CD14-positive monocyte (primary cell): ENCODE measurements at regions not wholly inside any gene's neighbourhood (a gene's known extent, or its start where the extent isn't known, plus 50 kb on each side); places are given as distances from the start of the nearest gene placed in this dataset.

Experiments used
- DNase-seq, 3 donors: peaks; one replicate each; pipeline ENCODE4 v3.0.0-alpha.2; 2011 to 2022
- H2AFZ ChIP-seq: 2 replicates; pipeline ENCODE4 v1.6.0; 2012; ENCODE audit warnings: mild to moderate bottlenecking, low read depth, low read length, inconsistent platforms; ENCODE audit not compliant: insufficient read depth, poor library complexity, severe bottlenecking
- H3K27ac ChIP-seq, 2 donors: 1 replicate in 1 of 2; 2 replicates in 1 of 2; pipeline ENCODE4 v1.5.1; 2012 to 2013; ENCODE audit warnings: low read length in 2 of 2, control low read depth in 1 of 2, inconsistent platforms in 1 of 2, low read depth in 1 of 2, mild to moderate bottlenecking in 1 of 2
- H3K27me3 ChIP-seq, 2 donors: one replicate each; pipeline versions ENCODE4 v1.6.0 to v1.6.1; 2011 to 2013; ENCODE audit warnings: low read length in 2 of 2; ENCODE audit not compliant: control insufficient read depth in 2 of 2, insufficient read depth in 2 of 2
- H3K36me3 ChIP-seq, 2 donors: replicated peaks in 1 of 2; 1 replicate in 1 of 2; 2 replicates in 1 of 2; pipeline versions ENCODE4 v1.5.1 to v1.6.1; 2012 to 2013; ENCODE audit warnings: low read length in 2 of 2, control low read depth in 1 of 2, inconsistent platforms in 1 of 2, mild to moderate bottlenecking in 1 of 2; ENCODE audit not compliant: insufficient read depth in 2 of 2, control insufficient read depth in 1 of 2
- H3K4me1 ChIP-seq, 2 donors: 1 replicate in 1 of 2; 2 replicates in 1 of 2; pipeline versions ENCODE4 v1.5.1 to v1.6.1; 2012 to 2013; ENCODE audit warnings: low read length in 2 of 2, control low read depth in 1 of 2, inconsistent platforms in 1 of 2, mild to moderate bottlenecking in 1 of 2, moderate library complexity in 1 of 2; ENCODE audit not compliant: insufficient read depth in 2 of 2, control insufficient read depth in 1 of 2
- H3K4me2 ChIP-seq: replicated peaks from 2 replicates; pipeline ENCODE3; 2012; ENCODE audit warnings: low read length, moderate library complexity, mild to moderate bottlenecking; ENCODE audit not compliant: poor library complexity, severe bottlenecking; ENCODE audit errors: extremely low read depth
- H3K4me3 ChIP-seq, 3 experiments: fragments of 200-600 bp in 1 of 3; sonication (generic) in 1 of 3; replicated peaks in 1 of 3; 1 replicate in 2 of 3; 2 replicates in 1 of 3; pipeline ENCODE4 v1.5.1; 2011 to 2013; ENCODE audit warnings: low read length in 3 of 3, mild to moderate bottlenecking in 3 of 3, control low read depth in 2 of 3, low read depth in 2 of 3, inconsistent platforms in 1 of 3, moderate library complexity in 1 of 3
- H3K79me2 ChIP-seq: 2 replicates; pipeline ENCODE4 v1.6.0; 2012; ENCODE audit warnings: mild to moderate bottlenecking, control low read depth, inconsistent platforms, low read length, moderate library complexity; ENCODE audit not compliant: insufficient read depth
- H3K9ac ChIP-seq: 2 replicates; pipeline ENCODE4 v1.6.0; 2017; ENCODE audit warnings: low read length, mild to moderate bottlenecking; ENCODE audit not compliant: insufficient read depth, poor library complexity, severe bottlenecking
- H3K9me3 ChIP-seq, 2 donors: replicated peaks in 1 of 2; 1 replicate in 1 of 2; 2 replicates in 1 of 2; pipeline versions ENCODE4 v1.5.1 to v1.6.1; 2012 to 2013; ENCODE audit warnings: low read length in 2 of 2, control low read depth in 1 of 2; ENCODE audit not compliant: control insufficient read depth in 1 of 2, insufficient read depth in 1 of 2
- H4K20me1 ChIP-seq: 2 replicates; pipeline ENCODE4 v1.6.0; 2012; ENCODE audit warnings: mild to moderate bottlenecking, low read length, control low read depth, moderate library complexity; ENCODE audit not compliant: insufficient read depth
- H3K27ac Mint-ChIP-seq, 7 donors: one replicate each; pipeline ENCODE4 v1.8.0; 2020; ENCODE audit warnings: mild to moderate bottlenecking in 7 of 7, mixed read lengths in 7 of 7, moderate library complexity in 6 of 7, inconsistent platforms in 2 of 7
- H3K27me3 Mint-ChIP-seq, 3 donors: one replicate each; pipeline ENCODE4 v1.8.0; 2021 to 2022; ENCODE audit warnings: low read depth in 3 of 3, mild to moderate bottlenecking in 3 of 3, mixed read lengths in 3 of 3, moderate library complexity in 3 of 3, inconsistent platforms in 1 of 3
- H3K36me3 Mint-ChIP-seq, 2 donors: one replicate each; pipeline ENCODE4 v1.8.0; 2020; ENCODE audit warnings: mixed read lengths in 2 of 2, inconsistent platforms in 1 of 2, mild to moderate bottlenecking in 1 of 2
- H3K4me1 Mint-ChIP-seq: one replicate; pipeline ENCODE4 v1.8.0; 2020; ENCODE audit warnings: mild to moderate bottlenecking, mixed read lengths
- H3K4me3 Mint-ChIP-seq, 2 donors: one replicate each; pipeline ENCODE4 v1.8.0; 2020; ENCODE audit warnings: mild to moderate bottlenecking in 2 of 2, mixed read lengths in 2 of 2, moderate library complexity in 1 of 2
- H3K9me3 Mint-ChIP-seq, 7 donors: one replicate each; pipeline ENCODE4 v1.8.0; 2020 to 2022; ENCODE audit warnings: mixed read lengths in 7 of 7, mild to moderate bottlenecking in 6 of 7, moderate library complexity in 6 of 7, inconsistent platforms in 2 of 7
- CTCF ChIP-seq: fragments of 200-600 bp; IDR thresholded peaks from one replicate; pipeline ENCODE4 v1.8.0; 2022; ENCODE audit warnings: antibody characterized with exemption, mild to moderate bottlenecking
- WGBS: methylation state at CpG from one replicate; pipeline ENCODE4 v1.1.5; 2013; ENCODE audit warnings: missing lambda C conversion rate; ENCODE audit not compliant: insufficient coverage; 5-methylcytosine and 5-hydroxymethylcytosine counted together
- intact Hi-C, 2 donors: fragments of 100-400 bp; cut with micrococcal nuclease; formaldehyde crosslinking; loops; one replicate each; pipeline versions ENCODE4 v1.15.0 to v1.15.1; 2023

DNA sequence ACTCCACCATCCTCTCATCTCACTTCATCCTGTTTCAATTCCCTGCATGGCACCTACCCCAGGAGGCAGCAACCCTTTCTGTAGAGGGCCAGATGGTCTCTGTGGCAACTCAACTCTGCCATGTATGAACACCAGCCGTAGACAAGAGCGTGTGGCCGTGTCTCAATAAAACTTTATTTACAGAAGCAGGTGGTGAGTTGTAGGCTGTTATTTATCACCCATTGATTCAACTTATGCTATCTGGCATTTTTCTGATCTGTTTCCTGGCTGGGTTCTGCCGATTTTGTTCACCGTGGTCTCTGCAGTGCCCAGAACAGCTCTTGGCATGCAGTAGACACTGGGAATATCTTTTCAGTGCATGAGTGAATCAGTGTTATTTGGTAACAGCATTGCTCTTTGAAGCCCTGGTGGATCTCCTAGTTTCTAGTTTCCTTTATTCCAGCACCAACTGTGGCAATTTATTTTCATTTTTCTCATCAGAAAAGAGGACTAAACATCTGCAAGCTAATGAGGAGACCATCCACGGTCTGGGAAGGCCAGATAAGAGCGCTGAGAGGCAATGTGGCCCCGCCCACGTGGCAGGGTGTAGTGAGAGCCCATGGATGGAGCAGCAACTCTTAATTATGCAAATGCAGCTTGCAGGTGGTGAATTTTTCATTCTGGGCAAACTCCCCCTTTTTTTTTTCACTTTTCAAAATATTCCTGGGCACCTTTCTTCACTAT, 77.9 kb downstream of the CTSL start:
- H3K9ac ChIP-seq = no peak overlapping the region
- no peak overlapping the region for H2AFZ ChIP-seq
- Mint-ChIP-seq H3K36me3 (no peaks in the 10 kb centered on the region), H3K4me3 (no peak overlapping the region), H3K9me3 (peaks cover 3 to 13% (median 7%) of the 10 kb centered on the region in 7 donors), H3K27me3 (peaks cover 6 to 15% (median 12%) of the 10 kb centered on the region in 3 donors), H3K4me1 (no peaks in the 10 kb centered on the region), H3K27ac (peak overlapping the region in 1 of 7 donors; percentile 6)
- H3K27me3 ChIP-seq = peaks cover 0 to 4% of the 10 kb centered on the region in 2 donors
- H3K4me3 ChIP-seq = no peak overlapping the region
- DNase-seq = no peak
- no peaks in the 10 kb centered on the region for H3K36me3 ChIP-seq
- TF ChIP-seq CTCF = no peak
- H3K4me1 ChIP-seq = no peaks in the 10 kb centered on the region
- no peak overlapping the region for H3K27ac ChIP-seq
- 78% methylated on average over 2 of the region's 9 CpGs for WGBS
- peaks cover 0 to 3% of the 10 kb centered on the region in 2 donors for H3K9me3 ChIP-seq
- intact Hi-C loops = no loop called here
- no peaks in the 10 kb centered on the region for H3K79me2 ChIP-seq
- no peaks in the 10 kb centered on the region for H4K20me1 ChIP-seq
- H3K4me2 ChIP-seq = no peak overlapping the region

DNA sequence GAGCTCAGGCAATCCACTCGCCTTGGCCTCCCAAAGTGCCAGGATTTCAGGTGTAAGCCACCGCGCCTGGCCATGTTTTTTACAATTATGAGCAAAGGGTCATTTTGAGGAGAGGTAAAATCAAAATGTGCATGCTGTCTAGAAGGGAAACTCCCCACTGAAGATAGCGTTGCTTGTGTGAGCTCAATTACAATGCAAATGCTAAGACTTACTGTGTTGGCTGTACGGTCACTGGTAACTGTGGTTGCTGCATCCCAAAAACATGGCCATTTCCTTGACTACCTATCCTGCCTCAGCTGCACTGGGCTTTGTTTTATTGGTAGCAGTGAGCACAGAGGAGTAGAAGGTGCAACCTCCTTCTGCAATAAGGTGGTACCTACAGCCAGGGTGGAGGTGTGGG, 77.4 kb upstream of the SPATA31E1 start:
- Mint-ChIP-seq H3K27ac (no peak overlapping the region), H3K27me3 (peaks cover 2 to 18% (median 15%) of the 10 kb centered on the region in 3 donors), H3K4me3 (no peak overlapping the region), H3K36me3 (no peaks in the 10 kb centered on the region), H3K4me1 (peaks cover 5% of the 10 kb centered on the region), H3K9me3 (peaks cover 7 to 20% (median 9%) of the 10 kb centered on the region in 7 donors)
- no peaks in the 10 kb centered on the region for H3K79me2 ChIP-seq
- no peak overlapping the region for H3K4me3 ChIP-seq
- 94% methylated on average over 2 of the region's 5 CpGs for whole genome bisulfite sequencing
- intact Hi-C loops = no loop called here
- no peak for DNase-seq
- H3K4me2 ChIP-seq = no peak overlapping the region
- no peak overlapping the region for H3K27ac ChIP-seq
- H3K9me3 ChIP-seq = peaks cover 0 to 10% of the 10 kb centered on the region in 2 donors
- TF ChIP-seq CTCF = no peak
- peaks cover 0 to 4% of the 10 kb centered on the region in 2 donors for H3K27me3 ChIP-seq
- H3K9ac ChIP-seq = no peak overlapping the region
- H4K20me1 ChIP-seq = no peaks in the 10 kb centered on the region
- no peak overlapping the region for H2AFZ ChIP-seq
- H3K4me1 ChIP-seq = peaks cover 0 to 1% of the 10 kb centered on the region in 2 donors
- no peaks in the 10 kb centered on the region for H3K36me3 ChIP-seq
